HG02852 (cell line): ENCODE measurements at regions not wholly inside any gene's neighbourhood (a gene's known extent, or its start where the extent isn't known, plus 50 kb on each side); places are given as distances from the start of the nearest gene placed in this dataset.
"Not testable (repeated sequence)": the region's sequence is repeated elsewhere in the genome, so short reads cannot be mapped to it uniquely, and the experiment has no call there.

ENCODE experiments used
- ATAC-seq: cut with Tn5 transposase; IDR thresholded peaks from one replicate; pipeline ENCODE4 v1.9.1; 2021; ENCODE audit warnings: mild to moderate bottlenecking, moderate library complexity; ENCODE audit not compliant: unreplicated experiment

GRCh38 chr6:71681234-71681867, 205.0 kb upstream of the RIMS1 start:
- ATAC-seq: no peak

GRCh38 chr6:71686021-71686677, 200.2 kb upstream of the RIMS1 start:
- not testable (repeated sequence) for ATAC-seq

DNA sequence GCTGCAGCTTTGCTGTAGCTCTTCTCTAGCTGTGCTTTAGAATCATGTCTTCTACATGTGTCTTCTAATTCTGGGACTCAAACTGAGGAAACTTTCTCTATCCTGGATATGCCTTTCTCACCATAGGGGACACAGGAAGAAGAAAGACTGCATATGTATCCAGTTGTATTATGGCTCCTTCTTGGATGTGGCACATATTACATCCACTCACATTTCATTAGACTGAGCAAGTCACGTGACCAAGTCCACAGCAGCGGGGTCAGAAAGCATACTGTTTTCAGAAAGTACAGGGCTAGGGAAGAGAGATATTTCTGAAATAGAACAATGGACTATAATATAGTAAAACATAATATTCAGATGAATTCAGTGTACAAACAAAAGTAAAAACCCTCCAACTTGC, 187.6 kb upstream of the RIMS1 start:
- ATAC-seq: no peak

- peak; percentile 73 for ATAC-seq
Measured at GRCh38 chr6:71706523-71706922, 179.8 kb upstream of the RIMS1 start.

DNA sequence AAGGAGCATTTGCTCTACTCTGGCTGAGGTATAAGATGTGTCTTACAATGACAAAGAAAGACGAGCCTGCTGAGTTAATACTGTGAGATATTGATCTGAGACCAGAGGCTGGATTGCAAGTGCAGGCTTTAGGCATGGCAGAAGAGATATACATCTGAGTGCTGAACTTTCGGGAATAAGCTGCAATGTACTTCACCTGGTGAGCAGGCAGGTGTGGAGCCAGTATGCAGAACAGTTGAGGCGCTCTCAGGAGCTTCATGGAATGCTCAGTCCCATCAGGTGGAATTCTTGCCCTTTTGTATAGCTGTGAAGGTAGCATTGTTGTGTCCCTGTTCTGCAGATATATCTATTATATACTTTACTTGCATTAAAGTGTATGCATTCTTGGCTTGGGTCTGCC, 179.3 kb upstream of the RIMS1 start:
- no peak for ATAC-seq

- no peak for ATAC-seq
Measured at GRCh38 chr6:71720705-71721104, 165.6 kb upstream of the RIMS1 start.

GRCh38 chr6:71721642-71722041, 164.7 kb upstream of the RIMS1 start:
- no peak for ATAC-seq

GRCh38 chr6:71722736-71723135, 163.6 kb upstream of the RIMS1 start:
- ATAC-seq: no peak

DNA sequence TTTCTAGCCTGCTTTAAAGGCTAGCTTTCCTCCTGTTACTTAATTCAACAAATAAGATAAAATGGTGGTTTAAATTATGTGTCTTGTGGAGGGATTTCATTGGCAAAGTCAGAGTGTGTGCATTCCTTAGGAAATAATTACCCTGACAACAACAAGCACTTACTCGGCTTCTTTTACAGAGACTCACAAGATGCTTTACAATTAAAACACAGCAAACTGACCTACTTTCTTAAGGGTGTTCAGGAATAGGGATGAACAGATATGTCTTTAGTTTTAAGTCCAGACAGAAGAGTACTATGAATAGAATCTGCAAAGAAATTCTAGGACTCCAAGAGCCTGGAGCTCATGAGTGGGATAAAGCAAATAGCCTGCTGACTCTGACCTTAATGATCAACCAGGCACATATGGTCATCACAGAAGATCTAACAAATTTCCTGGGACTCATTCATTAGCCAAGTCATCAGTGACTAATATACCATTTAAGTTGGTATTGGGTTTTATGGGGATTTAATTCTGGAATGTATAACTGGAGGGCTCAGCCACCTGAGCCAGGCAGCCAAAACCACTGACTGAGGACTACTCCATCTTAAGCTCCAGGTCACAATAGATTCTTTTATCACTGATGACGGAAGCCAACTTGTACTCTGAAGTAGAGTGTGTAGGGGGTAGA, 161.8 kb upstream of the RIMS1 start:
- ATAC-seq: no peak

- no peak for ATAC-seq
Measured at GRCh38 chr6:71725126-71725470, 161.3 kb upstream of the RIMS1 start.

DNA sequence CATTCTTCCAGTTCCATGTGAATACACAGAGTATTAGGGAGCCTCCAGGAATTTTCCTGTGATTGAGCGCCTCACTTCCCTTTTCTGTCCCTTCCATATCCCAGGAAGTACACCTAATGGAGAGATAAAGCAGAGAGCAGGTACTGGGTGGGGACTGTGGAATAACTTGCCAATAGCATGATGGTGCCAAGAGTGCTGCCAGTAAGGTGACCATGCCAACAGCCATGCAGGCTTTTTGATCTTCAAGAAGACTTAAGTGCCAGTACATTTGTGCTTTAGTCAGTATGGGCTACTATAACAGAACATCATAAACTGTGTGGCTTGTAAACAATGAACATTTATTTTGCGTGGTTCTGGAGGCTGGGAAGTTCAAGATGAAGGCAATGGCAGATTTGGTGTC, 160.2 kb upstream of the RIMS1 start:
- ATAC-seq: no peak

- peak; percentile 69 for ATAC-seq
Measured at GRCh38 chr6:71727632-71728294, 158.6 kb upstream of the RIMS1 start.

DNA sequence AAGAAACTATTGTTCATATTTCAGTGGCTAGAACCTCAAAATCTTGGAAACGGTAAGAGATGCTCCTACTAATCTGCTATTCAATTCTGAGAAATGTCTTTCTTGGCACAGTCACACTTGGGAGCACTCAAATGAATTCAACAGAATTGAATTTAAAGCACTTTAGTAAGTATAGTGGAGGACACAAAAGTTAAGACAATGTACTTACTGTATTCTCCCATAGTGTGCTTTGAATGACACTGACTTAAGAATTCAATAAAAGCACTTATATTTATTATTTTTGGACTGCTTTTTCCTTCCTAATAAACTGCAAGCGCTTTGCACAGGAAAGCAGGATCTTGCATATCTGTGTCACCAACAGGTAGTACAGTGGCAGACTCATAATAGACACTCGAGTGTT, 156.1 kb upstream of the RIMS1 start:
- no peak for ATAC-seq

DNA sequence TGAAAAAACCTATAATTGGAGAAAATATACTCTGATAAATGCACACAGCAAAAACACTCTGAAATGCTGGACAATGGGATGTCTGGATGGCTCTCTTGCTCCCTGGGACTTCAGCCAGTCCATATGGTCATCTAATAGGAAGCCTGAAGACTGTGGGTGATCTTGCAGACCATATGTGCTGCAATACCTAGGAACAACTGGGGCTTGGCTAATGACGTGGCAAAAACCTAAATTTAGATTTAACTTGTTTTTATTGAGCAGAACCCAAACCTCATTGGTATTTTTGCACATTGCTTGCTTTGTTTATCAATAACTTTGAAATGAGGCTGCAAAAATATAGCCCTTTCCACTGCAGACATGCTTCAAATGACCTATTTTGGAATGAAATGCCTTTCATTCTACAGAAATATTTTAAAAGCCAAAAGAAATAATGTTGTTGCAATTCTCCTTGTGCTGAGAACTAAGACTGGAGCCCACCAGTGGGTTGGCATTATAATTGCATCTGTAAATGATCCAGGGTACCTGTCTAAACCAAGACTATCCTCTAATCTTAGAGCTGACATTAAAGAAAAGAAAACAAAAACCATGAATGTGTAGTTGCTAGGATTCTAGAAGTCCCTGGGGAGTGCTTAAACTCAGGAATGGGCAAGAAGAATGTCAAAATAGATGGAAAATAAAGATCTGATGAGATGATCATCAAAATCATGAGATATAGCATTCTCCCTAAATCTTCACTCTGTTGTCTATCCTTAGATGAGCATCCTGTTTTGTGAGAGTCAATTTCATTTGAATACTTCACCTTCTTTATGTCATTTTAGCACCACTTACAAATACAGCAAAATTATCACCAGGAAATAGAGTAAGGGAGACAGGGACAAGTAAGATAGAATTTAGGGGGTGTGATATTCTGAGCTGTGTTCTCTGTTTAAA, 152.1 kb upstream of the RIMS1 start:
- ATAC-seq: no peak

- no peak for ATAC-seq
Measured at GRCh38 chr6:71737953-71738352, 148.4 kb upstream of the RIMS1 start.

DNA sequence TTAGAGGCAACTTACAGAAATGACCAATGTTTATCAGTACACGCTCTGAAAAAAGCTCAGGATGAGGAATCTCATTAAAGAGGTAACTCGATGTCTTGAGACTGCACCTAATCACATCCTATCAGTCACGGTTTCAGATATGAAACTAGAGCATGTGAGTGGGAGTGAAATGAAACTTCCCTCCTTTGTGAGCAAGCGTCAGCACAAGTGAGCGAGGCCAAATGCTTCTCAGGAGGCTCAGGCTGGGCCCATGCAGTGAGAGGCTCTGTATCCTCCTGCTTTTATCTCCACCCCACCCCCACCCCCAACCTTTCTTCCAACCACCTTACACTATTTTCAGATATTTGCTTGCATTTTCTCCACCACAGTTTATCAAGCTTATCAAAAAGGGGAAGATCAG, 140.8 kb upstream of the RIMS1 start:
- peak; percentile 97 for ATAC-seq

GRCh38 chr6:71766146-71766760, 120.1 kb upstream of the RIMS1 start:
- ATAC-seq: no peak

DNA sequence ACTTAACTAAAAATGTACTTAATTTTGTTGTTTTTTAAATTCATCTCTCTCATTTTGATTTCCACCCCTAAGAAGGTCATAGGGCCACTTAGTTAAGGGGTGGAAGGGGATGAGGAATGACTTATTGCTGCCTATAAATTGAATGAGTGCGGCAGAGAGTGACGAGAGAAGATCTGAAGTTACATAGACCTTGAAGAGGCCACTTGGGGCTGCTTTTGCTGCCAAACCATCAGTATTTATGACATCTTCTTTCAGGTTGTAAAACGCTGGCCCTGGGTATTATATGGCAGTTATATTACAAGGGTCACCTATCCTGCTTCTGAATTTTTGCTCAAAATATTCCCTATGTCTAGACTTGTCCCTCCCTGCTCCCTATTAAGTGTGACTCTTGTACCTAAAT, 119.6 kb upstream of the RIMS1 start:
- no peak for ATAC-seq

DNA sequence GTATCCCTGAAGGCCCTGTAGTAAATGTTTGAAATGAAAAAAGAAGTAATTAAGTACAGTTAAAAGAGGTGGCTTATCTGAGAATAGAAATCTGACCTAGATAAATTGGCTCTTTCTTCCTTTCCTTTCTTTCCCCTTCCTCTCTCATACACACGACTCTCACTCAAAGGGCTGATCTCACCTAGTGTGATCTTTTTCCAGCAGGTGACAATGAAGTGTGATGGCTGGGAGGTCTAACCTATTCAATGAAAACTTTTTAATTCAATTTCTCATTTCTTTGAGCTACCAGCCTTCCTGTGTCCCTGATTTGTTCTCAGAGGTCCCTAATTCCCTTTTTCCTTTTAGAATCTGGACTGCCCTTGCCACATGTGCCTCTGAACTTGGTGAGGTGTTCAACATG, 118.0 kb upstream of the RIMS1 start:
- no peak for ATAC-seq

GRCh38 chr6:71808865-71809264, 77.5 kb upstream of the RIMS1 start:
- ATAC-seq: no peak
